ENCODE measurements at regions not wholly inside any gene's neighbourhood (a gene's known extent, or its start where the extent isn't known, plus 50 kb on each side); places are given as distances from the start of the nearest gene placed in this dataset.
"Not testable (repeated sequence)": the region's sequence is repeated elsewhere in the genome, so short reads cannot be mapped to it uniquely, and the experiment has no call there.

DNA sequence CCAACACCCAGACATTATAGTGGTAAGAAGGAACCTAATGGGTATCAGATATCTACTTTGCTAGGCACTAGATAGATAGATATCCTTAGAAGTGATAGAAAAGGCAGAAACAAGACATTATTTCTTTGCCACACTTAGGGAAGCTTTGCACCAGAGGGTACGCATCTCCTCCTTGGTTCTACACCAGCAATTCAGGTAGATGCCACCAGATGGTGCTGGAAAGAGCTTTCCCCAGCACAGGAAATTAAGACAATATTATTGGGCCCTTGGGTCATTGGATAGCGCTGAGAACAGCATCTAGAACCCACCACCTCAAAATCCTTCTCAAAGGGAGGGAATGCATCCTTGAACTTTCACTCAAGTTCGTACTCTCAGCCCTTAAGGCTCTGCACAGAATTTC lies 173.8 kb upstream of the CCL2 start:
- DNase-seq (ENCODE audit: low spot score) = no peak

- DNase-seq (ENCODE audit: low spot score) = no peak
Measured at GRCh38 chr17:34082404-34082803, 172.7 kb upstream of the CCL2 start.

- DNase-seq (ENCODE audit: low spot score) = not testable (repeated sequence)
Measured at GRCh38 chr17:34089042-34089441, 166.0 kb upstream of the CCL2 start.

DNA sequence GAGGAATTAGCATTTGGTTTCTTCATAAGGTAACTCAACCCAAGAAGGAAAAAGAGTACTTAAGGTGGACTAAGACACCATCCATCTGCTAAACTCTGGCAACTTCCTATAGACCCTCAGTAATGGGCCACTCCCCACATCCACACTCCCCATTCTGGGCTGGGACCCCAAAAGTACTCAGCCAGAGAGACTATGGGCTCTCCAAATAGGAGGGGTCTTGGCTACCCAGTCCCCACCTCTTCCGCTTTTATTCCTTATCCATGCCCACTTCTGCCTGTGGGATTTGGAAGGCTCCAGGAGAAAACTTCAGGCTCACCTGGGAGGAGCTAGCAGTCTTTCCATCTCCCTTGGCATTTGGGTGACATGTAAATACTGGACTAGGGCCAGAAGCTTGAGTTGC lies 164.5 kb upstream of the CCL2 start:
- DNase-seq (ENCODE audit: low spot score) = no peak

DNA sequence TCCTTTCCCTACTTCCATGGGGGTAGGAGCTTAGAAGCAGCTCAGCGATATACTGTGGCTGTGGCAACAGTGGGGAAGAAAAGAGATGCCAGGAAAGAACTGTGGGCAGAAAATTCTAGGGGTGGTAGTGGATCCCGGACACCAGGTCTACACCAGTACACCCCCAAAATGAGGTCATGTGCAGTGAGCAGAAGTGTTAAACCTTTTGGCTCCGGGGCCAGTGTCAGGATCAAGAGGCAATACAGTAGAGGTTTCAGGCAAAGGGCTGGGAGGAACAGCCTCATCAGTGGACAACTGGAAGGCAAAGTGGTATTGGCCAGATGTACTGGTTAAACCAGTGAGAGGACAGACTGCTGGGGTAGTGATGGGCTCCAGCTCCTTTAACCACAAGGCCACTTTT lies 163.1 kb upstream of the CCL2 start:
- DNase-seq (ENCODE audit: low spot score) = no peak

DNA sequence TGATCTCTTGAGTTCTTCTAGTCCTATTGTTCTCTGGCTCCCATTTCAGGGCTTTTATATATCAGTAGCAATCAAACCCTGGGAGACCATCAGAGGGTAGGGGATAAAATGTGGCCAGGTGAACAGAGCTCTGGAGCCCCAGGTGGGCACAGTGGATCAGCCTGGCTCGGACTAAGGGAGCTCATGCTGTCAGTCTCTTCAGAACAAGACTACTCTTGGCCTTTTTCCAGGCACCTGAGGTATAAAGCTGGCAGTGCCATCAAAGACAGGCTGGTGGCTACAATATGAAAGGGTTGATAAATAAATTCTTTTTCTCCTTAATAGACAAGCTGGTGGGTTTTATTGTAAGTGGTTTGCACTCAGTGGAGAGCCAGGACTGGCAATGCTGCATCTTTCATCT lies 160.0 kb upstream of the CCL2 start:
- no peak for DNase-seq (ENCODE audit: low spot score)

DNA sequence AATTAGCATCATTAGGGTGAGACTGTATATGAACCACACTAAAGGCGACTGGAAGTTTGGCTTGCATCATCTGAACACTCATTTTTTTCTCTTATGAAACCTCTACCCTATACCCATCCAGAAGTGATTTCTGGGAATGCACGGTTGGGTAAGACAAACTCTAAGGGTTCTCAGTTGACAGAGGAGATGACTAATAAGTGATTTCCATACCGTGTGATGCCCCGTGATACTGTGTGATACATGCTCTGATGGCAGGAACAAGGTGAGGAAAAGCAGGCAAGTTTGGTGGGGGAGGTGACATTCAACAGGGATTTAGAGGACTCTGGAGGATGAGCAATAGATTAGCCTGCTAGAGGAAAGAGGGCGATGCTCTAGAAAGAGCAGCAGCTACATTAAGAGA lies 156.4 kb upstream of the CCL2 start:
- DNase-seq (ENCODE audit: low spot score) = no peak

DNA sequence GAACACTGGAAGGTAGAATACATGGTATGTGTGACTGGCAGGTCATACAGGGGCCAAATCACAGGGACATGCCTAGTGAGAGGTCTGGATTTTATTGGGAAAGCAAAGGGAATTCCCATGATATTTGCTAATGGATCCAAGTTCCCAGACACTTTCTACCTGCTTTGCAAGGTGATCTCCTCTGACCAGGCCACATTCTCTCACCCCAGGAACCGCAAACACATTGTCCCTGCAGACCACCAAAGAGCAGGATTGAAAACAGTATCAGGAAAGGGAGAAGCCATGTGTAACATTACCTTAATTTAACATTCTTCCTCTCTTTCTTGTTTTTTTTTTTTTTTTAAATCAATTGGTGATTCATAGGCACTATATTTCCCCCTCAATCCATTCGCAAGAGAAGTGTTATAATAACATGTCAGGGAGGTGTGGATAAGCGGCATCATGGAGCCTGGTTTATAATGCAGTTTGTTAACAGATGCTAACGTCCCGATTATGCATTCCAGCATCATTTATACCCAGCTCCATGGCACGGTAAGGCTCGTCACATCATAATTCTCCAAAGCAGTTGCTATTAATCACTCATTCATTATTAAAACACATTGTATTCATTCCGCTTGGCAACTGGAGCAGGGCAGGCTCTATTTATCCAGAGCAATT lies 155.1 kb upstream of the CCL2 start:
- DNase-seq (ENCODE audit: low spot score) = no peak

DNA sequence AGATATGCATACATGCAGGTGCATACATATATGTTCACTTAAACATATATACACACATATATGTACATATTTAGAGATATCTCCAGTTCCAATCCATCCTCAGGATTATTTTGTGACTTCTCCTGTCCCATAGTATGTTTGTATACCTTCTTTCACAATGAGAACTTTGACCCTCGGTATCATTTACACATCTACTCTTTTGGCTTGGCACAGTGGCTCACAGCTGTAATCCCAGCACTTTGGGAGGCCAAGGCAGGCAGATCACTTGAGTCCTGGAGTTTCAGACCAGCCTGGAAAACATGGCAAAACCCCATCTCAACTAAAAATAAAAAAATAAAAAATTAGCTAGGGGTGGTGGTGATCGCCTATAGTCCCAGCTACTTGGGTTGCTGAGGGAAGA lies 148.1 kb upstream of the CCL2 start:
- no peak for DNase-seq (ENCODE audit: low spot score)

DNA sequence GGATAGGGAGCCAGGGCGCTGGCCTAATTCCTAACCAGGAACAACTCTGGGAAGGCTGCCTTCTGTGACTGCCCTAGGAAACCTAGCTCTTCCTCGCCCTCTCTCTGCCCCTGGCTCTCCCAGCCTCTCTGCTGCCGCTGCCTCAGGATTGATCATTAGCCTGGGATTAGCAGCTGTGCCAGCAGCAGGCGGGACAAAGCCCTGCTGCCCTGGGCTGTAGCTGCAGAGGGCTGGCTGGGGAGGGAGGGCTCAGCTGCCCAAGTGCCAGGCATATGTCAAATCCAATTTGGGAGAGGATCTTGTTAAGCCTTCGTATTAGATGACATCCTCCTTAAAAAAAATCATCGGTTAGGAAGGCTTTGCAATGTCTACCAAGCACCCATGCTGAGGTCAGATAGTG lies 144.8 kb upstream of the CCL2 start:
- no peak for DNase-seq (ENCODE audit: low spot score)

- DNase-seq (ENCODE audit: low spot score) = no peak
Measured at GRCh38 chr17:34113089-34113488, 142.0 kb upstream of the CCL2 start.

- DNase-seq (ENCODE audit: low spot score) = no peak
Measured at GRCh38 chr17:34114174-34114573, 140.9 kb upstream of the CCL2 start.

DNA sequence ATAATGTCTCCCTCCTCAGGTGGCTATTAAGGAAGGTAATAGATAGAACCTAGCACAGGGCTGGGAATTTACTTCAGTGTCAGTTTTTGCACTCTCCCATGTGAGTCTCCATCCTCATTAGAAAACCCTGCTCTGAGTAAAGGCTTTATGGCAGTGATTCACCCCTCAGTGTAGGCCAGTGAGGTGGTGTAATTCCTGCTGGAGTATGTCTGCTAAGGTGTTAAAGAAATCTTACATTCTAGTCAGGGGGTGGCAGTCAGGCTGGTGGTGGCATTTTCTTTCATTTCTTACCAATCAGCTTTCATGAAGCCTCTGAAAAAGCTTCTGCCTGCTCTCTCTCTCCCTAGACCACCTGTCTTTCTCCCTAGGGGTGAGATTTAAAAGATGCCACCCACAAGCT lies 138.8 kb upstream of the CCL2 start:
- no peak for DNase-seq (ENCODE audit: low spot score)

DNA sequence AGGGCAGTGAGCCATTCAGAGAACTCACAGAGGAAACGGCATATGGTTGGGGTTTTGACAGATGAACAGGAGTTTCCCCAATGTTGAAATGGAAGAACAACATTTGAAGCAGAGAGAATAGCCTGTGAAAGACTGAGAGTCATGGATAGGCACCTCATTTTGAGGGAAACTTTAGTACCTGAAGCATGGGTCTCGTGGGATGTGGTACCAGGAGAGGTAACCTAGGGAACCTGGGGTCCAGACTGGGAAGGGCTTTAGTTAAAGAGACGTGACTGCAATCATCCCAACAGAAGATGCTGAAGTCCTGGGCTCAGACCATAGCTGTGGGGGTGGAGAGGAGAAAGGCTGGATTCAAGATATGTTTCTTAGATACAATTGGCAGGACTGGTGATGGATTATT lies 137.8 kb upstream of the CCL2 start:
- DNase-seq (ENCODE audit: low spot score) = no peak

GRCh38 chr17:34117811-34118210 lies 137.3 kb upstream of the CCL2 start:
- no peak for DNase-seq (ENCODE audit: low spot score)

DNA sequence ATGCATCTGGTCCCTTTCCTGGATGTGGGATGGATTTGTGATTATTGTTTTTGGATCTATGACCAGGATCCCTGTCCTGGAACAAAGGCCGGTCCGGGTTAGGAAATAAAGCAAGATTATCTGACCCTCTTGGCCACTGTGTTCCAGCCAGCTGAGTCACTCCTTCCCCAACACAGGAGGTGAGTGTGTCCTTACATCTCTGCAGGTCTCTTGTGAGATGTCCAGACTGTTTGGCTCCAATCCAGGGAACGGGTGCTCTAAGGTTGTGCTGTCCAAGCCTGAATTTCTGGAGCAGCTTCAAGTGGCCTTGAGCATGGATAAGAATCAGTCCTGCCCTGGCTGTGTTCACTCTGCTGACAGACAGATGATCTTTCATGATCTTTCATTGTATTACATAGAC lies 136.5 kb upstream of the CCL2 start:
- no peak for DNase-seq (ENCODE audit: low spot score)

DNA sequence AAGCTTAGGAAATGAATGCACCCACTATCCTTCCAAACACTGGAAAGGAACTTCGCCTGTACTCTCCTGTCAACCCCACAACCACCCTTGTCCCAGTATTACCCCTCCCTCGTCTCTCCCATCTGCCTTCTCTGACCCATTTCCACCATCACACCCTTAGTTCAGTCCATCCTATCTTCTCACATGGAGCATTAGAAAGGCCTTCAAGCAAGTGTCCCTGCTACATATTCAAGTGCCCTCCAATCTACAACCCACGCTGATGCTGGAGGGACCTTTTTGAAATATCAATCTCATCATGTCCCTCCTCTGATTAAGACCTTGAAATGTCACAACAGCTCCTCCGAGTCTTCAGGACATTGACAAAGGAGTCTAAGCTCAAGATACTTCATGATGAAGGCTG lies 133.8 kb upstream of the CCL2 start:
- DNase-seq (ENCODE audit: low spot score) = no peak

DNA sequence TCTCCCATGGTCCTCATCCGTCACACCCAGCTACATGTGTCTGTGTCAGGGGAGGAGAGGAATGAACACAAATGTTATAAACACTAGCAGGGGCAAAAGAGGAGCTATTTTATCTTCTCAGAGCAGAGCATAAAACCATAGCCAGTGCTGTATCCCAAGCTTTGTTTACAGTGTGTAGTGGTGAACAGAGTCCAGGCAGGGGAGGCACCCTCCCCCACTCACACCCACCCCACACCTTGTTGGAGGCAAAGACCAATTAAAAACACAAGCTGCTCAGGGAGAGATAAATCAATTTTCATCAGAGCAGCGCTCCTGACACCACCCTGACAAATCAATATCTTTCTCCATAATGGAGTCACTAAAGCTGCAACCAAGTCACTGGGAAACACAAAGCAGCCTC lies 132.6 kb upstream of the CCL2 start:
- DNase-seq (ENCODE audit: low spot score) = no peak

GRCh38 chr17:34125010-34125409 lies 130.1 kb upstream of the CCL2 start:
- DNase-seq (ENCODE audit: low spot score) = no peak

DNA sequence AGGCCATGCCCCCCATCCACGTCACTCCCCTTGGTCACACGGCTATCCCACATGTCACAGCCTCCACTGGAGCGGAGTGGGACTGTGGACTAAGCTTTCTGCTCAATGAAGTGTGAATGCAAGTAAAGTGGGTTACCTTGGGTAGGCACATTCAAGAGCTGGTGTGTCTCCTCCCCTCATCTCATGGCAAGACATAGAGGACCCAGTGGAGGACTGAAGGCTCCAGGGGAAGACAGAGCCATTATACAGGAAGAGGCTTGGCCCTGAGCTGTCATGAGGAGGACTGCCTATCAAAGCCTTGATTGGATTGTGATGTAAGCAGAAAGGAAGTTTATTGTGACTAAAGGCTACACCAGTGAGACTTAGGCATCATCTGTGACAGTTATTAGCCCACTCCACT lies 129.2 kb upstream of the CCL2 start:
- no peak for DNase-seq (ENCODE audit: low spot score)

DNA sequence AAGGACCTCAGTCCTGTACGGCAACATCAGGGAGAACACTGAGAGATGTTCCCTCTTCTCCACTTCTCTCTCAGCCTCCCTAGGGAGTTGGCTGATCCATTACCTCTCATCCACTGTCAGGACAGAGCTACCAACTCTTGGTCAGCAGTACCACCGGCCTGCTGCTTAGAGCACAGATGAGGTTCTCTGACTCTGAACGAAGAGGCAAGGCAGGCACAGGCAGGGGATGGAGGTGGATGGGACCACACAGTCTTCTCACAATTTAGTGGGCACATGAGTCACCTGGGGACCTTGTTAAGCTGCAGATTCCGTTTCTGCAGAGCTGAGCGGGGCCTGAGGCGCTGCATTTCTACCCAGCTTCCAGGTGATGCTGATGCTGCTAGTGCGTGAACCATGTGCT lies 128.6 kb upstream of the CCL2 start:
- no peak for DNase-seq (ENCODE audit: low spot score)

- no peak for DNase-seq (ENCODE audit: low spot score)
Measured at GRCh38 chr17:34126965-34127364, 128.1 kb upstream of the CCL2 start.

GRCh38 chr17:34130544-34130943 lies 124.5 kb upstream of the CCL2 start:
- DNase-seq (ENCODE audit: low spot score) = no peak

GRCh38 chr17:34131386-34131785 lies 123.7 kb upstream of the CCL2 start:
- no peak for DNase-seq (ENCODE audit: low spot score)

- peak; percentile 20 for DNase-seq (ENCODE audit: low spot score)
Measured at GRCh38 chr17:34133350-34133749, 121.7 kb upstream of the CCL2 start.

Data from globus pallidus (tissue), 1 donor.